K562 (cell line): ENCODE measurements at regions not wholly inside any gene's neighbourhood (a gene's known extent, or its start where the extent isn't known, plus 50 kb on each side); places are given as distances from the start of the nearest gene placed in this dataset.

ENCODE experiments used
- CAMTA2 ChIP-seq: fragments of 250-450 bp; sonication (Bioruptor Pico); conservative IDR thresholded peaks from 2 replicates; pipeline ENCODE4 v1.5.1; 2022
- KAT7 ChIP-seq: sonication (generic); formaldehyde crosslinking; IDR thresholded peaks from 2 replicates; pipeline ENCODE4 v1.8.0; 2022; ENCODE audit warnings: missing genetic modification reagents, mild to moderate bottlenecking, borderline replicate concordance
- MECOM ChIP-seq: fragments of 250-450 bp; sonication (Bioruptor Pico); IDR thresholded peaks from 2 replicates; pipeline ENCODE4 v1.8.0; 2022; ENCODE audit warnings: inconsistent platforms
- RHOXF2B ChIP-seq: fragments of 250-450 bp; sonication (Bioruptor Pico); conservative IDR thresholded peaks from 2 replicates; pipeline ENCODE4 v1.5.1; 2021
- SMC3 ChIP-seq: conservative IDR thresholded peaks from 2 replicates; pipeline ENCODE4 v1.6.1; 2011; ENCODE audit warnings: low read depth, low read length, improper control_type of control experiment; ENCODE audit not compliant: insufficient read depth
- ZNF146 ChIP-seq: IDR thresholded peaks from one replicate; pipeline ENCODE4 v1.6.1; 2018; ENCODE audit warnings: missing compliant biosample characterization; ENCODE audit not compliant: unreplicated experiment
- ZNF347 ChIP-seq: fragments of 450-650 bp; formaldehyde crosslinking; IDR thresholded peaks from 2 replicates; pipeline ENCODE4 v1.4.0; 2020; ENCODE audit warnings: low read depth, mild to moderate bottlenecking, moderate library complexity
- TF ChIP-seq, protein P1 (sequence below): sonication (generic); formaldehyde crosslinking; IDR thresholded peaks from 2 replicates; pipeline ENCODE4 v1.5.0; 2020; ENCODE audit warnings: missing genetic modification reagents
- TF ChIP-seq, protein P2 (sequence below): fragments of 200-800 bp; sonication (Bioruptor generic); IDR thresholded peaks from 2 replicates; pipeline ENCODE4 v1.6.1; 2016; ENCODE audit warnings: missing genetic modification characterization, missing compliant biosample characterization
- TF ChIP-seq, protein P3 (sequence below): fragments of 450-650 bp; formaldehyde crosslinking; IDR thresholded peaks from 2 replicates; pipeline ENCODE4 v1.4.0; 2022; ENCODE audit warnings: missing genetic modification characterization
- TF ChIP-seq, protein P4 (sequence below), 3 experiments: IDR thresholded peaks in 2 of 3; conservative IDR thresholded peaks in 1 of 3; 2 replicates each; pipeline ENCODE4 v1.5.1; 2011 to 2012; ENCODE audit warnings: low read length in 3 of 3, mild to moderate bottlenecking in 3 of 3, control low read depth in 2 of 3, improper control_type of control experiment in 1 of 3, inconsistent platforms in 1 of 3, low read depth in 1 of 3, mixed read lengths in 1 of 3, moderate library complexity in 1 of 3; ENCODE audit not compliant: insufficient read depth in 2 of 3

DNA sequence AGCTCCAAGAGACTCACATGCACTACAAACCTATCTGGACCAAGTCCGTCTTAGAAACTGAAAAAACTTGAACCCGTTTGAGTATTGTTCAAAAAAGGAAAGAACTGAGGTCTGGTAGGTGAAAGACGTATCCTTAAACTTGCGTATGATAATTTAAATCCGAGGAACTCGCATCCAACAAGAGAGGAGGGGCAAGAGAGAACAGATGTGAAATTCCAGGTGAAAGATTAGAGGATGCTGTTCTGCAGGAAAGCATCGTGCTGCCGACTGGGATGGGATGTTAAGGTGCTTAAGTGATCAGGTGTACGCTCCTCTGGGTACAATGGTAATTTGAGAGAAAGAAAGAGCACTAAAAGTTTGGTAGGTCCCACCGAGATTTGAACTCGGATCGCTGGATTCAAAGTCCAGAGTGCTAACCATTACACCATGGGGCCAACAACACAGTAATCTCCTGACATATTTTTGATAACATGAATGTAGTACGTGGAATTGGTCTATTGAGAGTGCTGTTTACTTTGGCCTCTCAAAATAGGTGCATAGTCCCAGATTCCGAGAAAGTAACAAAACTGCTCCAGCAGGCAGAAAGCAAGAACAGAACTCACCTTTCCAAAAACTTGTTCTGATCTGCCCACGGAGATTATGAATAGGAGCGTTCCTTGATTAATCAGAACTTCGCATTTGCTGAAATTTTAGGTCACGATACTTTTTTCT is 53.5 kb upstream of the BTN3A2 start:
- no peak for TF ChIP-seq RHOXF2B (CRISPR knock-in tag)
- TF ChIP-seq, protein P1, sequence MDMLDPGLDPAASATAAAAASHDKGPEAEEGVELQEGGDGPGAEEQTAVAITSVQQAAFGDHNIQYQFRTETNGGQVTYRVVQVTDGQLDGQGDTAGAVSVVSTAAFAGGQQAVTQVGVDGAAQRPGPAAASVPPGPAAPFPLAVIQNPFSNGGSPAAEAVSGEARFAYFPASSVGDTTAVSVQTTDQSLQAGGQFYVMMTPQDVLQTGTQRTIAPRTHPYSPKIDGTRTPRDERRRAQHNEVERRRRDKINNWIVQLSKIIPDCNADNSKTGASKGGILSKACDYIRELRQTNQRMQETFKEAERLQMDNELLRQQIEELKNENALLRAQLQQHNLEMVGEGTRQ: no peak
- TF ChIP-seq, protein P2, sequence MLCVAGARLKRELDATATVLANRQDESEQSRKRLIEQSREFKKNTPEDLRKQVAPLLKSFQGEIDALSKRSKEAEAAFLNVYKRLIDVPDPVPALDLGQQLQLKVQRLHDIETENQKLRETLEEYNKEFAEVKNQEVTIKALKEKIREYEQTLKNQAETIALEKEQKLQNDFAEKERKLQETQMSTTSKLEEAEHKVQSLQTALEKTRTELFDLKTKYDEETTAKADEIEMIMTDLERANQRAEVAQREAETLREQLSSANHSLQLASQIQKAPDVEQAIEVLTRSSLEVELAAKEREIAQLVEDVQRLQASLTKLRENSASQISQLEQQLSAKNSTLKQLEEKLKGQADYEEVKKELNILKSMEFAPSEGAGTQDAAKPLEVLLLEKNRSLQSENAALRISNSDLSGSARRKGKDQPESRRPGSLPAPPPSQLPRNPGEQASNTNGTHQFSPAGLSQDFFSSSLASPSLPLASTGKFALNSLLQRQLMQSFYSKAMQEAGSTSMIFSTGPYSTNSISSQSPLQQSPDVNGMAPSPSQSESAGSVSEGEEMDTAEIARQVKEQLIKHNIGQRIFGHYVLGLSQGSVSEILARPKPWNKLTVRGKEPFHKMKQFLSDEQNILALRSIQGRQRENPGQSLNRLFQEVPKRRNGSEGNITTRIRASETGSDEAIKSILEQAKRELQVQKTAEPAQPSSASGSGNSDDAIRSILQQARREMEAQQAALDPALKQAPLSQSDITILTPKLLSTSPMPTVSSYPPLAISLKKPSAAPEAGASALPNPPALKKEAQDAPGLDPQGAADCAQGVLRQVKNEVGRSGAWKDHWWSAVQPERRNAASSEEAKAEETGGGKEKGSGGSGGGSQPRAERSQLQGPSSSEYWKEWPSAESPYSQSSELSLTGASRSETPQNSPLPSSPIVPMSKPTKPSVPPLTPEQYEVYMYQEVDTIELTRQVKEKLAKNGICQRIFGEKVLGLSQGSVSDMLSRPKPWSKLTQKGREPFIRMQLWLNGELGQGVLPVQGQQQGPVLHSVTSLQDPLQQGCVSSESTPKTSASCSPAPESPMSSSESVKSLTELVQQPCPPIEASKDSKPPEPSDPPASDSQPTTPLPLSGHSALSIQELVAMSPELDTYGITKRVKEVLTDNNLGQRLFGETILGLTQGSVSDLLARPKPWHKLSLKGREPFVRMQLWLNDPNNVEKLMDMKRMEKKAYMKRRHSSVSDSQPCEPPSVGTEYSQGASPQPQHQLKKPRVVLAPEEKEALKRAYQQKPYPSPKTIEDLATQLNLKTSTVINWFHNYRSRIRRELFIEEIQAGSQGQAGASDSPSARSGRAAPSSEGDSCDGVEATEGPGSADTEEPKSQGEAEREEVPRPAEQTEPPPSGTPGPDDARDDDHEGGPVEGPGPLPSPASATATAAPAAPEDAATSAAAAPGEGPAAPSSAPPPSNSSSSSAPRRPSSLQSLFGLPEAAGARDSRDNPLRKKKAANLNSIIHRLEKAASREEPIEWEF (CRISPR knock-in tag): no peak
- peak; percentile 58; the same call in 1 of the 2 replicates for TF ChIP-seq KAT7 (CRISPR knock-in tag)
- no peak for TF ChIP-seq SMC3
- TF ChIP-seq ZNF146 (CRISPR knock-in tag): no peak
- TF ChIP-seq MECOM (CRISPR knock-in tag): 0 out of 2 replicates have a peak, but pooled peaks have one; percentile 65
- TF ChIP-seq, protein P3, sequence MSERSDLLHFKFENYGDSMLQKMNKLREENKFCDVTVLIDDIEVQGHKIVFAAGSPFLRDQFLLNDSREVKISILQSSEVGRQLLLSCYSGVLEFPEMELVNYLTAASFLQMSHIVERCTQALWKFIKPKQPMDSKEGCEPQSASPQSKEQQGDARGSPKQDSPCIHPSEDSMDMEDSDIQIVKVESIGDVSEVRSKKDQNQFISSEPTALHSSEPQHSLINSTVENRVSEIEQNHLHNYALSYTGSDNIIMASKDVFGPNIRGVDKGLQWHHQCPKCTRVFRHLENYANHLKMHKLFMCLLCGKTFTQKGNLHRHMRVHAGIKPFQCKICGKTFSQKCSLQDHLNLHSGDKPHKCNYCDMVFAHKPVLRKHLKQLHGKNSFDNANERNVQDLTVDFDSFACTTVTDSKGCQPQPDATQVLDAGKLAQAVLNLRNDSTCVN (CRISPR knock-in tag): peak; percentile 48; the same call in 1 of the 2 replicates
- 0 out of 2 replicates have a peak, but pooled peaks have one; percentile 9 for TF ChIP-seq ZNF347 (CRISPR knock-in tag)
- no peak for TF ChIP-seq CAMTA2 (CRISPR knock-in tag)
- TF ChIP-seq, protein P4, sequence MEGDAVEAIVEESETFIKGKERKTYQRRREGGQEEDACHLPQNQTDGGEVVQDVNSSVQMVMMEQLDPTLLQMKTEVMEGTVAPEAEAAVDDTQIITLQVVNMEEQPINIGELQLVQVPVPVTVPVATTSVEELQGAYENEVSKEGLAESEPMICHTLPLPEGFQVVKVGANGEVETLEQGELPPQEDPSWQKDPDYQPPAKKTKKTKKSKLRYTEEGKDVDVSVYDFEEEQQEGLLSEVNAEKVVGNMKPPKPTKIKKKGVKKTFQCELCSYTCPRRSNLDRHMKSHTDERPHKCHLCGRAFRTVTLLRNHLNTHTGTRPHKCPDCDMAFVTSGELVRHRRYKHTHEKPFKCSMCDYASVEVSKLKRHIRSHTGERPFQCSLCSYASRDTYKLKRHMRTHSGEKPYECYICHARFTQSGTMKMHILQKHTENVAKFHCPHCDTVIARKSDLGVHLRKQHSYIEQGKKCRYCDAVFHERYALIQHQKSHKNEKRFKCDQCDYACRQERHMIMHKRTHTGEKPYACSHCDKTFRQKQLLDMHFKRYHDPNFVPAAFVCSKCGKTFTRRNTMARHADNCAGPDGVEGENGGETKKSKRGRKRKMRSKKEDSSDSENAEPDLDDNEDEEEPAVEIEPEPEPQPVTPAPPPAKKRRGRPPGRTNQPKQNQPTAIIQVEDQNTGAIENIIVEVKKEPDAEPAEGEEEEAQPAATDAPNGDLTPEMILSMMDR (IDR thresholded peaks at IDR 0.05 in 2 of 3, conservative IDR thresholded peaks at IDR 0.05 in 1 of 3; ENCODE audit: insufficient read depth in 2 of 3, low read depth in 1 of 3, low read length in 3 of 3): no peak; a peak in 2 of 6 replicates
